GM12801 (cell line): ENCODE measurements at regions not wholly inside any gene's neighbourhood (a gene's known extent, or its start where the extent isn't known, plus 50 kb on each side); places are given as distances from the start of the nearest gene placed in this dataset.

ENCODE experiments used
- TF ChIP-seq, protein P1 (sequence below): IDR thresholded peaks from one replicate; pipeline ENCODE4 v1.5.1; 2011; ENCODE audit warnings: control low read depth; ENCODE audit not compliant: insufficient read length; ENCODE audit errors: extremely low read depth

DNA sequence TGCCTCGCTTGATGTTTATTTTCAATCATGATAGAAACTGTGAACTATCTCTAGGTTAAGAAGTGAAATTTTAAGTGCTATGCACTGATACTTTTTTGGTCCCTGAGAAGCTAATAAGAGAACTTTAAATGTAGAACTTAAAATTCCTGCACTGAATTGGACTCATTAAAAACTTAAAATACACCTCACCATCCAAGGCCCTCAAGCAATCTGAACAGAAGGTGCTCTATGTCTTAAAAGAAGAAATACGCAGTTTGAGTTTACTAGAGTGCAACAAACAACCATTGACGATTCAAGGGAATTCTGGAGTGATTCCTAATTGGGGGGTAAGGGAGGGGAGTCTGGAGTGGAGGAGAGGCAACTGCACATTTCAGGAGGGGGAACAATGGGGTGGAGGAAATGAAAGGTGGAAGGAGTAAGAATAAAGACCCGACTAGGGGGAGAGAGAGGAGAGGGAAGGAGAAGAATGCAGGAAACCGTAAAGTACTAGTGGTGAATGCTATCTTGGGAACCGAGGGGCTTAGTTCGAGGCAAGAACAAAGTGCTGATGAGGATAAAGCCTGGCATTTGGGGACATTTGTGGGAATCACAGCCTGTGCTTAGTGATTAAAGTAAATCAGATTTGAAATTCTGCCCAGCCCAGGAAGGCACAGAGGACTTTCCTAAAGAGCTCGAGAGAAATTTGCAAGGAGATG lies 389.7 kb downstream of the AACS start:
- TF ChIP-seq, protein P1, sequence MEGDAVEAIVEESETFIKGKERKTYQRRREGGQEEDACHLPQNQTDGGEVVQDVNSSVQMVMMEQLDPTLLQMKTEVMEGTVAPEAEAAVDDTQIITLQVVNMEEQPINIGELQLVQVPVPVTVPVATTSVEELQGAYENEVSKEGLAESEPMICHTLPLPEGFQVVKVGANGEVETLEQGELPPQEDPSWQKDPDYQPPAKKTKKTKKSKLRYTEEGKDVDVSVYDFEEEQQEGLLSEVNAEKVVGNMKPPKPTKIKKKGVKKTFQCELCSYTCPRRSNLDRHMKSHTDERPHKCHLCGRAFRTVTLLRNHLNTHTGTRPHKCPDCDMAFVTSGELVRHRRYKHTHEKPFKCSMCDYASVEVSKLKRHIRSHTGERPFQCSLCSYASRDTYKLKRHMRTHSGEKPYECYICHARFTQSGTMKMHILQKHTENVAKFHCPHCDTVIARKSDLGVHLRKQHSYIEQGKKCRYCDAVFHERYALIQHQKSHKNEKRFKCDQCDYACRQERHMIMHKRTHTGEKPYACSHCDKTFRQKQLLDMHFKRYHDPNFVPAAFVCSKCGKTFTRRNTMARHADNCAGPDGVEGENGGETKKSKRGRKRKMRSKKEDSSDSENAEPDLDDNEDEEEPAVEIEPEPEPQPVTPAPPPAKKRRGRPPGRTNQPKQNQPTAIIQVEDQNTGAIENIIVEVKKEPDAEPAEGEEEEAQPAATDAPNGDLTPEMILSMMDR = no peak

GRCh38 chr12:125455556-125455955 lies 390.3 kb downstream of the AACS start:
- TF ChIP-seq, protein P1 = no peak

- TF ChIP-seq, protein P1 = no peak
Measured at GRCh38 chr12:125458552-125459268, 393.5 kb downstream of the AACS start.

DNA sequence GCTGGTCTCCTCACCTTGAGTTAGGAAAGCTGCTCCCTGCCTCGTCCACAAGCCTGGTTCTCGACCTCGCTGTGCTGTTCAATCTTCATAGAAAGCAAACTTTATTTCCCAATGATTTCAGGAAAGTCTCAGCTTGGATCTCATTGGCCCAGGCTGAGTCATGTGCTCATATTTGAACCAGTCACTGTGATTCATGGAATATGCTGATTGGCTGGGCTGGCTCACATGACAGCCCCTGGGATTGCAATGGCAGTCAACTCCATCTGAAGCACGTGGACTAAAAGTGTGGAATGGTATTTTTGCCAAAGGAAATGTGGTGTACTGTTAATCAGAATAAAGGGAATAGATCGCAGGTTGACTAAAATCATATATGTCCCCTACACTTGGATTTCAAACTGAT lies 396.6 kb downstream of the AACS start:
- TF ChIP-seq, protein P1 = no peak

GRCh38 chr12:125463386-125463785 lies 398.2 kb downstream of the AACS start:
- TF ChIP-seq, protein P1 = no peak

GRCh38 chr12:125467363-125467762 lies 402.1 kb downstream of the AACS start:
- TF ChIP-seq, protein P1 = no peak

DNA sequence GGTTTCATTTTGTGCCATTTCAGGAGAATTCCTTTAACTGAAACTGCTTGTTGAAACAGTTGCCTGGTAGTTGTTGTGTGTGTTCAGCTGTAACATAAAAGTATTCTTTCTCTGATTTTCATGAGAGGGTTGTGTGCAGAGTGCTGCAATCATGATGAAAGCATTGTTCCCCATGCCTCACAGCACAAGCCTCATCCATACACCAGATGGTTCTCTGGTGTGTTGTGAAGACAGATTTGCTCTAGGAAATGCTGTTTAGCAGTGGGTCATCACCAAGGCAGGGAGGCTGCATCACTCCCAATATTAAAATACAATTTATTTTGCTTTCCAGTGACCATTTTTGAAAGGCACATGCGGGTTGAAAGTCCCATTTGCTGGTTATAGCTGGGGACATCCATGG lies 404.4 kb downstream of the AACS start:
- TF ChIP-seq, protein P1 = no peak
